Fibroblast of lung (primary cell): ENCODE measurements at regions not wholly inside any gene's neighbourhood (a gene's known extent, or its start where the extent isn't known, plus 50 kb on each side); places are given as distances from the start of the nearest gene placed in this dataset.
"Not testable (repeated sequence)": the region's sequence is repeated elsewhere in the genome, so short reads cannot be mapped to it uniquely, and the experiment has no call there.

ENCODE experiments used
- DNase-seq, 2 donors: peaks; one replicate each; pipeline versions ENCODE4 v3.0.0 to v3.0.0-alpha.2; 2010; ENCODE audit warnings: low read depth in 2 of 2
- H2AFZ ChIP-seq: 2 replicates; pipeline ENCODE4 v1.5.1; 2012; ENCODE audit warnings: low read length, control low read depth, inconsistent platforms
- H3K27ac ChIP-seq: 2 replicates; pipeline ENCODE4 v1.5.1; 2011; ENCODE audit warnings: low read length, control low read depth; ENCODE audit not compliant: insufficient read depth
- H3K27me3 ChIP-seq: 2 replicates; pipeline ENCODE4 v1.5.1; 2011; ENCODE audit warnings: mild to moderate bottlenecking, low read length; ENCODE audit not compliant: control insufficient read depth, insufficient read depth
- H3K36me3 ChIP-seq: 2 replicates; pipeline ENCODE4 v1.5.1; 2011; ENCODE audit warnings: low read length; ENCODE audit not compliant: control insufficient read depth, insufficient read depth
- H3K4me1 ChIP-seq: 2 replicates; pipeline ENCODE4 v1.5.1; 2011; ENCODE audit warnings: low read length; ENCODE audit not compliant: control insufficient read depth, insufficient read depth; ENCODE audit errors: extremely low read depth
- H3K4me2 ChIP-seq: 2 replicates; pipeline ENCODE4 v1.5.1; 2011; ENCODE audit warnings: low read length, control low read depth; ENCODE audit not compliant: insufficient read depth; ENCODE audit errors: extremely low read depth
- H3K4me3 ChIP-seq, 4 experiments: fragments of 200-600 bp in 1 of 4; sonication (generic) in 1 of 4; replicated peaks in 1 of 4; 2 replicates each; pipeline ENCODE4 v1.5.1; 2011 to 2016; ENCODE audit warnings: low read length in 4 of 4, low read depth in 3 of 4, mild to moderate bottlenecking in 3 of 4, control low read depth in 2 of 4, inconsistent platforms in 1 of 4, mixed read lengths in 1 of 4; ENCODE audit not compliant: insufficient read depth in 1 of 4; ENCODE audit errors: control extremely low read depth in 1 of 4
- H3K79me2 ChIP-seq: 2 replicates; pipeline ENCODE4 v1.5.1; 2012; ENCODE audit warnings: mild to moderate bottlenecking, low read length, inconsistent platforms; ENCODE audit not compliant: control insufficient read depth, insufficient read depth
- H3K9ac ChIP-seq: 2 replicates; pipeline ENCODE4 v1.5.1; 2011; ENCODE audit warnings: mild to moderate bottlenecking, low read length, control low read depth; ENCODE audit not compliant: insufficient read depth
- H3K9me3 ChIP-seq: 2 replicates; pipeline ENCODE4 v1.5.1; 2012; ENCODE audit warnings: low read depth, low read length; ENCODE audit not compliant: control insufficient read depth, insufficient read depth
- H4K20me1 ChIP-seq: 2 replicates; pipeline ENCODE4 v1.5.1; 2011; ENCODE audit warnings: low read length; ENCODE audit not compliant: control insufficient read depth, insufficient read depth; ENCODE audit errors: extremely low read depth
- CTCF ChIP-seq, 2 donors: IDR thresholded peaks in 1 of 2; conservative IDR thresholded peaks in 1 of 2; 1 replicate in 1 of 2; 2 replicates in 1 of 2; pipeline ENCODE4 v1.5.1; 2011 to 2012; ENCODE audit warnings: low read length in 2 of 2, control low read depth in 1 of 2, inconsistent platforms in 1 of 2, low read depth in 1 of 2, mild to moderate bottlenecking in 1 of 2
- EZH2 ChIP-seq: IDR thresholded peaks from 2 replicates; pipeline ENCODE4 v1.5.1; 2012; ENCODE audit warnings: low read length, control low read depth, mild to moderate bottlenecking; ENCODE audit errors: missing control alignments

- TF ChIP-seq CTCF (conservative IDR thresholded peaks at IDR 0.05 in 1 of 2, IDR thresholded peaks at IDR 0.05 in 1 of 2; ENCODE audit: low read depth in 1 of 2, low read length in 2 of 2) = no peak
- TF ChIP-seq EZH2 = no peak
- Histone ChIP-seq H3K4me2 (no peak overlapping the region), H2AFZ (no peak overlapping the region), H3K27ac (no peak overlapping the region), H3K9ac (no peak overlapping the region), H3K27me3 (no peaks in the 10 kb centered on the region), H3K4me1 (no peaks in the 10 kb centered on the region), H3K9me3 (no peaks in the 10 kb centered on the region), H3K4me3 (no peak overlapping the region), H3K36me3 (no peaks in the 10 kb centered on the region), H4K20me1 (no peaks in the 10 kb centered on the region), H3K79me2 (no peaks in the 10 kb centered on the region)
- peak; percentile 12 to 56 for DNase-seq
Measured at GRCh38 chr4:100340512-100341485, 150.5 kb upstream of the DDIT4L start.

- H3K4me3 ChIP-seq = no peak overlapping the region
- no peaks in the 10 kb centered on the region for H3K36me3 ChIP-seq
- no peak overlapping the region for H3K27ac ChIP-seq
- no peaks in the 10 kb centered on the region for H3K27me3 ChIP-seq
- no peak overlapping the region for H3K4me2 ChIP-seq
- H3K4me1 ChIP-seq = no peaks in the 10 kb centered on the region
- no peak overlapping the region for H3K9ac ChIP-seq
- TF ChIP-seq CTCF (conservative IDR thresholded peaks at IDR 0.05 in 1 of 2, IDR thresholded peaks at IDR 0.05 in 1 of 2; ENCODE audit: low read depth in 1 of 2, low read length in 2 of 2) (no peak), EZH2 (no peak)
- DNase-seq = no peak
- H3K79me2 ChIP-seq = no peaks in the 10 kb centered on the region
- H2AFZ ChIP-seq = no peak overlapping the region
- no peaks in the 10 kb centered on the region for H4K20me1 ChIP-seq
- no peaks in the 10 kb centered on the region for H3K9me3 ChIP-seq
Measured at GRCh38 chr4:100339870-100340269, 149.6 kb upstream of the DDIT4L start.

- not testable (repeated sequence) for H4K20me1 ChIP-seq, H3K4me2 ChIP-seq, H3K9ac ChIP-seq, H3K27ac ChIP-seq, H2AFZ ChIP-seq, H3K4me3 ChIP-seq, H3K79me2 ChIP-seq, H3K4me1 ChIP-seq, H3K9me3 ChIP-seq, H3K36me3 ChIP-seq, H3K27me3 ChIP-seq, DNase-seq
Measured at GRCh38 chr4:100333491-100333890, 143.2 kb upstream of the DDIT4L start.
